Neuronal stem cell (in vitro differentiated cells): ENCODE measurements at regions not wholly inside any gene's neighbourhood (a gene's known extent, or its start where the extent isn't known, plus 50 kb on each side); places are given as distances from the start of the nearest gene placed in this dataset.
A peak's percentile ranks its signal among the peaks of the same experiment; 100 is the strongest.
"Not testable (repeated sequence)": the region's sequence is repeated elsewhere in the genome, so short reads cannot be mapped to it uniquely, and the experiment has no call there.

Experiments
- DNase-seq: peaks from one replicate; pipeline ENCODE4 v3.0.0-alpha.2; 2013; ENCODE audit warnings: low spot score
- H2AFZ ChIP-seq: one replicate; pipeline ENCODE4 v1.6.1; 2013; ENCODE audit warnings: mild to moderate bottlenecking, low read length, inconsistent platforms
- H2AK5ac ChIP-seq: 2 replicates; pipeline ENCODE4 v1.6.1; 2013; ENCODE audit warnings: low read depth, mild to moderate bottlenecking, inconsistent platforms, low read length, moderate library complexity, mixed read lengths
- H2BK120ac ChIP-seq: 2 replicates; pipeline ENCODE4 v1.6.1; 2013; ENCODE audit warnings: low read depth, mild to moderate bottlenecking, inconsistent platforms, low read length, moderate library complexity, mixed read lengths
- H2BK12ac ChIP-seq: one replicate; pipeline ENCODE4 v1.6.1; 2013; ENCODE audit warnings: low read length, inconsistent platforms
- H2BK15ac ChIP-seq: 2 replicates; pipeline ENCODE4 v1.6.1; 2013; ENCODE audit warnings: mild to moderate bottlenecking, low read length, inconsistent platforms, mixed read lengths
- H2BK5ac ChIP-seq: one replicate; pipeline ENCODE4 v1.6.1; 2013; ENCODE audit warnings: inconsistent platforms, mild to moderate bottlenecking, low read length, moderate library complexity
- H3K14ac ChIP-seq: one replicate; pipeline ENCODE4 v1.6.1; 2013; ENCODE audit warnings: low read length, inconsistent platforms
- H3K18ac ChIP-seq: 2 replicates; pipeline ENCODE4 v1.6.1; 2013; ENCODE audit warnings: low read length, inconsistent platforms
- H3K23ac ChIP-seq: 2 replicates; pipeline ENCODE4 v1.6.1; 2013; ENCODE audit warnings: low read depth, mild to moderate bottlenecking, mixed read lengths, low read length, inconsistent platforms; ENCODE audit not compliant: poor library complexity
- H3K27ac ChIP-seq: replicated peaks from 3 replicates; pipeline ENCODE4 v1.5.1; 2013; ENCODE audit warnings: low read length, inconsistent platforms
- H3K27me3 ChIP-seq, 3 experiments: 2 replicates each; pipeline ENCODE4 v1.6.1; 2013; ENCODE audit warnings: low read length in 3 of 3, mild to moderate bottlenecking in 2 of 3, inconsistent platforms in 1 of 3, low read depth in 1 of 3, mixed read lengths in 1 of 3, moderate library complexity in 1 of 3; ENCODE audit not compliant: control insufficient read depth in 3 of 3, insufficient read depth in 3 of 3
- H3K36me3 ChIP-seq, 2 donors: replicated peaks in 1 of 2; 2 replicates each; pipeline ENCODE4 v1.6.1; 2013; ENCODE audit warnings: low read length in 2 of 2; ENCODE audit not compliant: control insufficient read depth in 2 of 2, insufficient read depth in 2 of 2
- H3K4ac ChIP-seq: 2 replicates; pipeline ENCODE4 v1.6.1; 2013; ENCODE audit warnings: inconsistent platforms, mild to moderate bottlenecking, low read length, moderate library complexity
- H3K4me1 ChIP-seq, 2 donors: 1 replicate in 1 of 2; 2 replicates in 1 of 2; pipeline ENCODE4 v1.6.1; 2013; ENCODE audit warnings: low read length in 2 of 2, low read depth in 1 of 2; ENCODE audit not compliant: control insufficient read depth in 2 of 2, insufficient read depth in 1 of 2
- H3K4me2 ChIP-seq: one replicate; pipeline ENCODE4 v1.6.1; 2013; ENCODE audit warnings: mild to moderate bottlenecking, low read length, inconsistent platforms; ENCODE audit not compliant: insufficient read depth, poor library complexity, severe bottlenecking
- H3K4me3 ChIP-seq, 2 donors: 2 replicates each; pipeline ENCODE4 v1.5.1; 2013; ENCODE audit warnings: low read length in 2 of 2, mild to moderate bottlenecking in 2 of 2, inconsistent platforms in 1 of 2, moderate library complexity in 1 of 2
- H3K79me1 ChIP-seq: one replicate; pipeline ENCODE4 v1.6.1; 2013; ENCODE audit warnings: low read depth, mild to moderate bottlenecking, inconsistent platforms, low read length, moderate library complexity
- H3K9ac ChIP-seq: one replicate; pipeline ENCODE4 v1.6.1; 2013; ENCODE audit warnings: mild to moderate bottlenecking, low read depth, low read length, inconsistent platforms; ENCODE audit not compliant: poor library complexity
- H3K9me3 ChIP-seq, 2 donors: replicated peaks in 1 of 2; 2 replicates each; pipeline versions ENCODE3 to v1.6.1; 2013; ENCODE audit warnings: low read length in 2 of 2, mild to moderate bottlenecking in 2 of 2, inconsistent platforms in 1 of 2, low read depth in 1 of 2, mixed read lengths in 1 of 2, moderate library complexity in 1 of 2; ENCODE audit not compliant: control insufficient read depth in 2 of 2, insufficient read depth in 1 of 2
- H4K8ac ChIP-seq: one replicate; pipeline ENCODE4 v1.6.1; 2013; ENCODE audit warnings: low read depth, mild to moderate bottlenecking, inconsistent platforms, low read length, moderate library complexity
- H4K91ac ChIP-seq: one replicate; pipeline ENCODE4 v1.6.1; 2013; ENCODE audit warnings: low read length, low read depth, mild to moderate bottlenecking, inconsistent platforms; ENCODE audit not compliant: poor library complexity
- WGBS, 2 donors: extraction: QIAGEN DNeasy Blood & Tissue Kit; methylation state at CpG; one replicate each; pipeline ENCODE4 v1.1.7; 2013; ENCODE audit warnings: missing lambda C conversion rate in 2 of 2, mixed read lengths in 1 of 2; ENCODE audit not compliant: insufficient read length in 2 of 2, insufficient replicate concordance in 1 of 2; ENCODE audit errors: extremely low coverage in 2 of 2; 5-methylcytosine and 5-hydroxymethylcytosine counted together

DNA sequence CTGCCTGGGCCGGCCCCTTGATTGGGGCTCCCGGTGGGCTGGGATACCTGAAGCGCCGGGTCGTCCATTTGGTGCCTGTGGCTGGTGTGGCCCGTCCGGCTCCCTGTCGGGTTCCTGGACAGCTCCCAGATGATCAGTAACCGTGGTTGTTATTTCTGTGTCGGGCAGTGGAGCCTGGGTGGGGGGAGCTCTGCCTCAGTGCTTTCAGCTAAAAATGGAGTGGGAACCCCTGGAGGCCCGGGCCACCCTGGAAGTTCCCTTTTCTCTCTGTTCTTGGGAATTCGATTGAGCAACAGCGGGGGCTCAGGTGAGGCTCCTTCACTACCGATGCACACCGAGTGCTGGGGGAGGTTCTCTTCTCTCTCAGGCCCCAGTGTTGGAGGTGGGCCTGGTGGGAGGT, 197.4 kb downstream of the TMEM121 start:
- H3K4me1 ChIP-seq, DNase-seq, H3K9ac ChIP-seq, H2BK5ac ChIP-seq, H3K9me3 ChIP-seq, H3K36me3 ChIP-seq, H3K27ac ChIP-seq, H3K4me2 ChIP-seq, H3K79me1 ChIP-seq, H2BK12ac ChIP-seq, H3K23ac ChIP-seq, H2AFZ ChIP-seq, H3K4ac ChIP-seq, H4K91ac ChIP-seq, H2AK5ac ChIP-seq, H4K8ac ChIP-seq, H2BK120ac ChIP-seq, H3K27me3 ChIP-seq, H3K4me3 ChIP-seq, H3K14ac ChIP-seq, H2BK15ac ChIP-seq, H3K18ac ChIP-seq: not testable (repeated sequence)
- no CpG with 5 or more reads among the region's 15 CpGs for WGBS, 2 donors

GRCh38 chr14:105729825-105730368, 203.5 kb downstream of the TMEM121 start:
- not testable (repeated sequence) for H4K91ac ChIP-seq, H3K4me2 ChIP-seq, H2BK120ac ChIP-seq, H2AFZ ChIP-seq, H3K18ac ChIP-seq, DNase-seq, H3K4me3 ChIP-seq, H3K27ac ChIP-seq, H2AK5ac ChIP-seq, H3K9ac ChIP-seq, H4K8ac ChIP-seq, H3K4ac ChIP-seq, H3K23ac ChIP-seq, H3K9me3 ChIP-seq, H3K79me1 ChIP-seq, H2BK5ac ChIP-seq, H2BK15ac ChIP-seq, H2BK12ac ChIP-seq, H3K14ac ChIP-seq, H3K36me3 ChIP-seq, H3K4me1 ChIP-seq
- peaks cover 0 to 15% (median 0%) of the 10 kb centered on the region in 3 experiments for H3K27me3 ChIP-seq
- WGBS, 2 donors = no CpG with 5 or more reads among the region's 8 CpGs

- not testable (repeated sequence) for H3K36me3 ChIP-seq, H2BK12ac ChIP-seq, H3K27ac ChIP-seq, H2BK15ac ChIP-seq, H3K23ac ChIP-seq, H2BK5ac ChIP-seq, H3K4me1 ChIP-seq, H3K9ac ChIP-seq, H4K91ac ChIP-seq, H2AFZ ChIP-seq, H3K4ac ChIP-seq, H3K4me2 ChIP-seq, H3K79me1 ChIP-seq, H4K8ac ChIP-seq, H3K9me3 ChIP-seq, H3K18ac ChIP-seq, H3K14ac ChIP-seq, DNase-seq, H2AK5ac ChIP-seq, H3K4me3 ChIP-seq, H2BK120ac ChIP-seq
- no CpG with 5 or more reads among the region's 7 CpGs for WGBS, 2 donors
- peaks cover 0 to 15% (median 0%) of the 10 kb centered on the region in 3 experiments for H3K27me3 ChIP-seq
Measured at GRCh38 chr14:105730731-105731130, 204.3 kb downstream of the TMEM121 start.

DNA sequence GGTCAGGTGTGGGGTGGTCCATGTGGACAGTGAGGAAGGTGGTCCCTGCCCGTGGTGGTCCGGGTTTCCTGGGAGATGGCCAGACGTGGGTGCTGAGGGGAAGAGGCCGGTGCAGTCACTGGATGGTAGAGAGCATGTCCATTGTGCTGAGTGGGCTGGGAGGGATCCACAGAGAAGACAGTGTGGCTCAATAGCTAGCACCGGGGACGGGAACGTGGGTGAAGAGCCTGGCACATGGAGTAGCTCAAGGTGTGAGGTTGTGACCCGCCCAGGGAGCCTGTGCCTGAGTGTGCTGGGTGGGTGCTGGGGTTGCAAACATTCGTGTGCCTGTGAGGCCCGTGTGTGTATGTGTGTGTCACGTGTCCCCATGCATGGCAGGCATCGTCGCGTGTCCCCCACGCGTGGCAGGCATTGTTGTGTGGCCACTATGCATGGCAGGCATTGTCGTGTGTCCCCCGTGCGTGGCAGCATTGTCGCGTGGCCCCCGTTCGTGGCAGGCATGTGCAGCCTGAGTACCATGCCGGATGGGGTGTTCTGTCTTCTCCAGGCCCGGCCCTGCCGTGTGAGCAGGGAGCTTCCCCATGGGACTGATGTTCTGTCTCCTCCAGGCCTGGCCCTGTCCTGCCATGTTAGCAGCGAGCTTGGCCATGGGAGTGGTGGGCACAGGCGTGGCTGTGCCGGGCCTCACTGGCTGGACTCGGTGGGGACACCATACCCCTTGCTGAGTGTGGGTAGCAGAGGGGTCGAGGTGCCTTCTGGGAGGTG, 205.0 kb downstream of the TMEM121 start:
- H3K9me3 ChIP-seq = not testable (repeated sequence)

More for the DNA sequence above, 205.0 kb downstream of the TMEM121 start:
- H2AK5ac ChIP-seq, H3K4ac ChIP-seq, H3K4me2 ChIP-seq, H2BK12ac ChIP-seq, H3K14ac ChIP-seq, H3K36me3 ChIP-seq, H3K4me1 ChIP-seq, H2AFZ ChIP-seq, DNase-seq, H2BK15ac ChIP-seq, H3K79me1 ChIP-seq, H4K8ac ChIP-seq, H3K18ac ChIP-seq, H3K9ac ChIP-seq, H2BK120ac ChIP-seq, H3K23ac ChIP-seq, H3K27ac ChIP-seq, H4K91ac ChIP-seq, H2BK5ac ChIP-seq: not testable (repeated sequence)
- no CpG with 5 or more reads among the region's 31 CpGs for WGBS, 2 donors
- Histone ChIP-seq H3K4me3 (peak overlapping the region in 1 of 2 donors; percentile 42), H3K27me3 (peaks cover 0 to 15% (median 0%) of the 10 kb centered on the region in 3 experiments)
